ENCODE measurements at regions not wholly inside any gene's neighbourhood (a gene's known extent, or its start where the extent isn't known, plus 50 kb on each side); places are given as distances from the start of the nearest gene placed in this dataset.

DNA sequence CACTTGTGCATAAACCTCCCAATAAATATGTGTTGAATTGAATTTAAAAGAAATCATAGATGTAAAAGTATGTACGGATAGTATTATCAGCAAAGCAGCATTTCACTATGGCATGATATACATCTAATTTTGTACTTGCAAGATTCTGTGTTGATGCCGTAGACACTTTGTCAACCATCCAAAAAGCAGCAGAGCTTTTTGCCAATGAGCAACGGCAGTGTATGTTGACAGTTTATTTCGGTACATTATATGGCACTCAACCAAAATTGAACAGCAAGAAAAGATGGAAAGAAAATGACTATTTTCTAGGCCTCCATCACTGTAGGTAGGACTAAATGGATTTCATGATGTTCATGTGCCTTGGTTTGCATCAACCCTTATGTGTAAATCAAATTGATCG, 543.7 kb downstream of the DACH1 start:
- no peaks in the 10 kb centered on the region for H3K4me1 Mint-ChIP-seq
- WGBS, 2 experiments (ENCODE audit: insufficient coverage in 1 of 2, insufficient read length in 1 of 2): 94 to 95% methylated on average over 4 to 5 of the region's 5 CpGs
- no peak for DNase-seq
- no peaks in the 10 kb centered on the region for H3K36me3 ChIP-seq (ENCODE audit: control insufficient read depth, insufficient read depth, low read length)
- no peaks in the 10 kb centered on the region for H3K27me3 Mint-ChIP-seq (ENCODE audit: insufficient read depth)
- no peak overlapping the region for H3K27ac Mint-ChIP-seq
- H3K9me3 Mint-ChIP-seq: peaks cover 4% of the 10 kb centered on the region
- no peak overlapping the region for H3K4me3 ChIP-seq (ENCODE audit: low read length)
- H3K4me1 ChIP-seq (ENCODE audit: control insufficient read depth, insufficient read depth, low read length): no peaks in the 10 kb centered on the region
- no peak overlapping the region for H3K4me3 Mint-ChIP-seq
- H3K27me3 ChIP-seq (ENCODE audit: control insufficient read depth, insufficient read depth, low read length, poor library complexity, severe bottlenecking): no peaks in the 10 kb centered on the region
- H3K9ac ChIP-seq (ENCODE audit: extremely low read depth, low read length, poor library complexity, severe bottlenecking): no peak overlapping the region
- peaks cover 4% of the 10 kb centered on the region for H3K9me3 ChIP-seq (ENCODE audit: control insufficient read depth, low read length)
- no peak overlapping the region for H3K27ac ChIP-seq (ENCODE audit: low read depth, low read length)
- TF ChIP-seq CTCF (conservative IDR thresholded peaks at IDR 0.05): no peak
- no peaks in the 10 kb centered on the region for H3K36me3 Mint-ChIP-seq (ENCODE audit: low read depth)

GRCh38 chr13:71320452-71320851, 546.6 kb downstream of the DACH1 start:
- WGBS, 2 experiments (ENCODE audit: insufficient coverage in 1 of 2, insufficient read length in 1 of 2): 44% methylated on average over 1 of the region's 1 CpG; no CpG with 5 or more reads in 1 of the 2 experiments
- no peaks in the 10 kb centered on the region for H3K27me3 ChIP-seq (ENCODE audit: control insufficient read depth, insufficient read depth, low read length, poor library complexity, severe bottlenecking)
- no peak overlapping the region for H3K9ac ChIP-seq (ENCODE audit: extremely low read depth, low read length, poor library complexity, severe bottlenecking)
- peaks cover 5% of the 10 kb centered on the region for H3K4me1 Mint-ChIP-seq
- peak; percentile 71 for TF ChIP-seq CTCF (conservative IDR thresholded peaks at IDR 0.05)
- no peaks in the 10 kb centered on the region for H3K36me3 Mint-ChIP-seq (ENCODE audit: low read depth)
- no peaks in the 10 kb centered on the region for H3K36me3 ChIP-seq (ENCODE audit: control insufficient read depth, insufficient read depth, low read length)
- H3K4me1 ChIP-seq (ENCODE audit: control insufficient read depth, insufficient read depth, low read length): no peaks in the 10 kb centered on the region
- H3K4me3 Mint-ChIP-seq: no peak overlapping the region
- peak; percentile 63 for DNase-seq
- H3K4me3 ChIP-seq (ENCODE audit: low read length): no peak overlapping the region
- H3K9me3 Mint-ChIP-seq: peaks cover 4% of the 10 kb centered on the region
- no peak overlapping the region for H3K27ac Mint-ChIP-seq
- peaks cover 4% of the 10 kb centered on the region for H3K9me3 ChIP-seq (ENCODE audit: control insufficient read depth, low read length)
- H3K27me3 Mint-ChIP-seq (ENCODE audit: insufficient read depth): no peaks in the 10 kb centered on the region
- no peak overlapping the region for H3K27ac ChIP-seq (ENCODE audit: low read depth, low read length)

- Histone ChIP-seq H3K4me1 (ENCODE audit: control insufficient read depth, insufficient read depth, low read length) (no peaks in the 10 kb centered on the region), H3K9me3 (ENCODE audit: control insufficient read depth, low read length) (peaks cover 4% of the 10 kb centered on the region), H3K9ac (ENCODE audit: extremely low read depth, low read length, poor library complexity, severe bottlenecking) (no peak overlapping the region), H3K27ac (ENCODE audit: low read depth, low read length) (no peak overlapping the region), H3K4me3 (ENCODE audit: low read length) (no peak overlapping the region), H3K27me3 (ENCODE audit: control insufficient read depth, insufficient read depth, low read length, poor library complexity, severe bottlenecking) (no peaks in the 10 kb centered on the region), H3K36me3 (ENCODE audit: control insufficient read depth, insufficient read depth, low read length) (no peaks in the 10 kb centered on the region)
- Mint-ChIP-seq H3K4me1 (peaks cover 5% of the 10 kb centered on the region), H3K4me3 (no peak overlapping the region), H3K27me3 (ENCODE audit: insufficient read depth) (no peaks in the 10 kb centered on the region), H3K9me3 (peaks cover 4% of the 10 kb centered on the region), H3K27ac (no peak overlapping the region), H3K36me3 (ENCODE audit: low read depth) (no peaks in the 10 kb centered on the region)
- no peak for DNase-seq
- TF ChIP-seq CTCF (conservative IDR thresholded peaks at IDR 0.05): no peak
- WGBS, 2 experiments (ENCODE audit: insufficient coverage in 1 of 2, insufficient read length in 1 of 2): 87 to 90% methylated on average over 2 to 3 of the region's 3 CpGs
These were observed 550.1 kb downstream of the DACH1 start for GRCh38 chr13:71316792-71317363.

Measured in endodermal cell (in vitro differentiated cells).